HepG2 (cell line): ENCODE measurements at regions not wholly inside any gene's neighbourhood (a gene's known extent, or its start where the extent isn't known, plus 50 kb on each side); places are given as distances from the start of the nearest gene placed in this dataset.

ENCODE experiments used
- ATAC-seq: fragments of 200-7000 bp; cut with Tn5 transposase; 3 replicates; pipeline ENCODE4 v1.9.1; 2020; ENCODE audit warnings: mild to moderate bottlenecking, moderate library complexity
- BruUV-seq: library from RNA; stranded (reverse); fragments of 400-500 nt; replicated peaks from 2 replicates; lab custom pipeline; 2021; lab: Mats Ljungman, UMichigan
- CTCF ChIA-PET: fragments of 300-600 bp; formaldehyde crosslinking; extraction: SDS; loops from one replicate; lab custom pipeline; 2021; ENCODE audit warnings: low total read pairs, inconsistent platforms, low intra/inter-chr PET ratio; lab: Yijun Ruan, JAX
- POLR2A ChIA-PET: fragments of 350-600 bp; sonication (Branson Sonifier 250); formaldehyde crosslinking; loops from one replicate; lab custom pipeline; 2020; ENCODE audit warnings: antibody characterized with exemption, inconsistent platforms; lab: Yijun Ruan, JAX
- DNase-seq: peaks from one replicate; pipeline ENCODE4 v3.0.0-alpha.2; 2015; ENCODE audit warnings: low spot score
- FAIRE-seq: peaks from 3 replicates; lab custom pipeline; 2011; peaks lifted over from hg19 to GRCh38; lab: Jason Lieb, UNC
- H2AFZ ChIP-seq: one replicate; pipeline ENCODE4 v1.6.1; 2011; ENCODE audit warnings: low read length, inconsistent platforms
- H3K27ac ChIP-seq: fragments of 300-600 bp; 3 replicates; pipeline ENCODE4 v1.8.0; 2011; ENCODE audit warnings: mixed run types, mild to moderate bottlenecking, mixed read lengths, low read length, inconsistent platforms; ENCODE audit not compliant: insufficient read depth; ENCODE audit errors: extremely low read length
- H3K27me3 ChIP-seq, 2 experiments: fragments of 200-600 bp in 1 of 2; 2 replicates in 1 of 2; 3 replicates in 1 of 2; pipeline versions ENCODE4 v1.6.0 to v1.8.0; 2011; ENCODE audit warnings: low read length in 2 of 2, mild to moderate bottlenecking in 2 of 2, moderate library complexity in 2 of 2, inconsistent platforms in 1 of 2; ENCODE audit not compliant: insufficient read depth in 2 of 2, control insufficient read depth in 1 of 2
- H3K36me3 ChIP-seq, 2 experiments: fragments of 200-600 bp in 1 of 2; replicated peaks in 1 of 2; 2 replicates in 1 of 2; 3 replicates in 1 of 2; pipeline versions ENCODE4 v1.5.1 to v1.8.0; 2011; ENCODE audit warnings: low read length in 2 of 2, inconsistent platforms in 1 of 2; ENCODE audit not compliant: insufficient read depth in 2 of 2, control insufficient read depth in 1 of 2
- H3K4me1 ChIP-seq: 2 replicates; pipeline ENCODE4 v1.5.1; 2012; ENCODE audit warnings: low read length, inconsistent platforms; ENCODE audit not compliant: insufficient read depth
- H3K4me2 ChIP-seq: 2 replicates; pipeline ENCODE4 v1.6.0; 2011; ENCODE audit warnings: low read depth, low read length, inconsistent platforms
- H3K4me3 ChIP-seq, 3 experiments: fragments of 200-600 bp in 1 of 3; sonication (generic), shearing (Covaris generic) in 1 of 3; replicated peaks in 1 of 3; 2 replicates each; pipeline ENCODE4 v1.5.1; 2011 to 2016; ENCODE audit warnings: low read length in 3 of 3, inconsistent platforms in 2 of 3, low read depth in 2 of 3, mild to moderate bottlenecking in 2 of 3, control low read depth in 1 of 3, mixed read lengths in 1 of 3; ENCODE audit not compliant: insufficient read depth in 1 of 3
- H3K79me2 ChIP-seq: one replicate; pipeline ENCODE4 v1.6.1; 2011; ENCODE audit warnings: low read length, inconsistent platforms; ENCODE audit not compliant: insufficient read depth
- H3K9ac ChIP-seq: 2 replicates; pipeline ENCODE4 v1.6.0; 2011; ENCODE audit warnings: mild to moderate bottlenecking, low read depth, low read length, inconsistent platforms; ENCODE audit not compliant: insufficient read depth
- H3K9me3 ChIP-seq: 2 replicates; pipeline ENCODE4 v1.5.1; 2012; ENCODE audit warnings: mild to moderate bottlenecking, low read length
- H4K20me1 ChIP-seq: 2 replicates; pipeline ENCODE4 v1.6.0; 2011; ENCODE audit warnings: inconsistent platforms, mild to moderate bottlenecking, low read length, moderate library complexity; ENCODE audit not compliant: insufficient read depth
- ARNT2 ChIP-seq: sonication (generic); formaldehyde crosslinking; IDR thresholded peaks from 2 replicates; pipeline ENCODE4 v1.8.0; 2022; ENCODE audit warnings: mild to moderate bottlenecking, low read depth, missing genetic modification reagents, moderate library complexity
- BCLAF1 ChIP-seq: fragments of 450-650 bp; IDR thresholded peaks from 2 replicates; pipeline ENCODE4 v1.6.1; 2017; ENCODE audit warnings: mild to moderate bottlenecking
- EHMT2 ChIP-seq: fragments of 200-600 bp; sonication (generic); IDR thresholded peaks from 2 replicates; pipeline ENCODE4 v1.7.0; 2017; ENCODE audit warnings: antibody characterized with exemption, low read depth, low read length, borderline replicate concordance
- FOSL1 ChIP-seq: sonication (generic); formaldehyde crosslinking; IDR thresholded peaks from 2 replicates; pipeline ENCODE4 v1.9.0; 2021; ENCODE audit warnings: missing genetic modification reagents, borderline replicate concordance
- LRRFIP1 ChIP-seq: sonication (generic); formaldehyde crosslinking; conservative IDR thresholded peaks from 2 replicates; pipeline ENCODE4 v1.4.0; 2020; ENCODE audit warnings: missing genetic modification reagents
- MAFF ChIP-seq: IDR thresholded peaks from 2 replicates; pipeline ENCODE4 v1.6.1; 2011; ENCODE audit warnings: low read depth, low read length, improper control_type of control experiment
- MAFK ChIP-seq, 2 experiments: IDR thresholded peaks in 1 of 2; conservative IDR thresholded peaks in 1 of 2; 2 replicates each; pipeline ENCODE4 v1.6.1; 2011; ENCODE audit warnings: improper control_type of control experiment in 2 of 2, low read length in 2 of 2
- MXD3 ChIP-seq: IDR thresholded peaks from 2 replicates; pipeline ENCODE4 v1.6.1; 2016; ENCODE audit warnings: mild to moderate bottlenecking, missing biosample characterization, missing genetic modification reagents
- ZNF7 ChIP-seq: IDR thresholded peaks from 2 replicates; pipeline ENCODE4 v1.6.1; 2016; ENCODE audit warnings: missing biosample characterization, missing genetic modification reagents
- ZNF709 ChIP-seq: sonication (generic); formaldehyde crosslinking; IDR thresholded peaks from 2 replicates; pipeline ENCODE4 v1.5.0; 2020; ENCODE audit warnings: mild to moderate bottlenecking, missing genetic modification reagents
- WGBS: methylation state at CpG from one replicate; pipeline ENCODE4 v1.1.6; 2017; ENCODE audit warnings: low lambda C conversion rate; 5-methylcytosine and 5-hydroxymethylcytosine counted together
- in situ Hi-C: cut with HindIII; loops from 2 replicates; pipeline ENCODE4 v1.10.0; 2017; ENCODE audit warnings: low pct_unique_long_range_greater_than_20kb; ENCODE audit not compliant: extremely low pct_ligation_motif_present
- intact Hi-C: fragments of 100-400 bp; cut with micrococcal nuclease; formaldehyde crosslinking; loops from one replicate; pipeline ENCODE4 v1.10.0; 2022; ENCODE audit not compliant: unreplicated experiment

- TF ChIP-seq LRRFIP1 (no peak), ZNF709 (CRISPR knock-in tag) (no peak), MXD3 (CRISPR knock-in tag) (no peak), BCLAF1 (no peak), EHMT2 (no peak), FOSL1 (CRISPR knock-in tag) (no peak), ARNT2 (CRISPR knock-in tag) (no peak)
- TF ChIP-seq, all 625 proteins: peak for 0
Observed at GRCh38 chr16:55120826-55121225, 190.2 kb downstream of the IRX5 start (continued).

GRCh38 chr16:55123652-55124051 lies 193.0 kb downstream of the IRX5 start:
- intact Hi-C loops (no loop called here), in situ Hi-C loops (no loop called here)
- H3K9me3 ChIP-seq, result no peaks in the 10 kb centered on the region
- POLR2A ChIA-PET, result no interaction called here
- H3K9ac ChIP-seq, result no peak overlapping the region
- DNase-seq, result no peak
- no peaks in the 10 kb centered on the region for H4K20me1 ChIP-seq
- H3K79me2 ChIP-seq, result no peaks in the 10 kb centered on the region
- FAIRE-seq, result no peak
- CTCF ChIA-PET, result no interaction called here
- TF ChIP-seq ZNF7 (no peak), MAFF (peak; percentile 39; the same call in 1 of the 2 replicates), MAFK (conservative IDR thresholded peaks at IDR 0.05 in 1 of 2, IDR thresholded peaks at IDR 0.05 in 1 of 2; ENCODE audit: low read length in 2 of 2) (peak; percentile 47 to 65)
- 0% methylated on average over 1 of the region's 1 CpG for WGBS
- no peak for ATAC-seq
- no peaks in the 10 kb centered on the region for H3K27me3 ChIP-seq
- no peak overlapping the region for H3K4me3 ChIP-seq
- no peaks in the 10 kb centered on the region for H3K36me3 ChIP-seq
- no peak overlapping the region for H3K4me2 ChIP-seq
- no peak overlapping the region for H2AFZ ChIP-seq
- BruUV-seq, result no TSS peak
- no peak overlapping the region for H3K27ac ChIP-seq
- no peaks in the 10 kb centered on the region for H3K4me1 ChIP-seq
